HG03066 (cell line): ENCODE measurements at regions not wholly inside any gene's neighbourhood (a gene's known extent, or its start where the extent isn't known, plus 50 kb on each side); places are given as distances from the start of the nearest gene placed in this dataset.

Source experiments
- ATAC-seq: cut with Tn5 transposase; IDR thresholded peaks from one replicate; pipeline ENCODE4 v1.9.1; 2021; ENCODE audit warnings: low read depth; ENCODE audit not compliant: unreplicated experiment

DNA sequence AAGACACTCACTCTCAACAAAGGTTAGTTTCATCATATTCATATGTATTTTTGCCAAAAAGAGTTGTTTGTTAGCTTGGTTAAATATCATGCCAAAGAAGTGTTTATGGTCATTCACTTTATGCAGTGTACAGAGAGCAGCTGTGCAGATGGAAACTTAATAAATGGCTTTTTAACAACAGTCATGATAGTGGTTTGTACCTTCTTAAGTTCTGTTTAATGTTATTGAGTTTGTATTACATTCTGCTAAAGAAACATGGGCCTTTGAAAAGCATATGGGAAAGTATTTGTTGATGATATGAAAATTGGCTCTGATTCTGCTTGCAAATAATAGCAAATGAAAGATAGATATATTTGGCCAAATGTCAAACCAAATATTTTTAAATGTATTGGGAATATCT, 607.3 kb downstream of the NCAM2 start:
- no peak for ATAC-seq

DNA sequence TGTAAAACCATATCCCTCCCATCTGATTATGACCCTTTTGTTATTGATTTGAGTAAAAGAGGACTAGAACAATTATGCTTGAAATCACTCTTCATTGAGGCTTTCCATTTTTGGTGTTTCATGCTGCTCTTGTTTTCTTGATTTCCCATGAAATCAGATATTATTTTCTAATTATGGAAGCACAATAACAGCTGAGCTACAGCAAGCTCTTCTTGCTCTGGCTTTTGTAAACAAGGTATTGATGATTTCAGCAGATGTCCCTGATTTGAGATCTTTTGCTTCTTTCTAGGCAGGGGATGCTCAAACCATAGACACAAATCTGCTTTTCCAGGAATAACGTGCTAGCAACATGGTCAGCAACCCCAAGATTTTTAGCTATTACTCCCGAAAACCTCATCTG, 607.8 kb downstream of the NCAM2 start:
- ATAC-seq: no peak

DNA sequence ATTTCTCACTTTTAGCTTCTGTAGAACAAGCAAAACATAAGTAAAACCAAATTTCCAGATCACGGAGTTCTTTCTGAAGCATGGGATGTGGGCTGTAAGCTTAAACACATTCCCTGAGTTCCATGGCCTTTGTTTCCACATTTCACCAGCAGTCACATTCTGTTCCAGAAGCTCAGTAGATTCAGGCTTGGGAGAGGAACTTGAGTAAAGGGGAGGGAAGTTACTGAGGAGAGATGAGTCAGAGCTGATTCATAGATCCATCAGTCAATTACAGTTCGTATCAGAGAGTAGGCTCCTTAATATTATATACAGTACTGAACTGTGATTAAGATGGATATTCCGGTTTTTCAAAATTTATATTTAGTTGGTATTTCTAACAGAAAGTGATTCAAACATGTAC, 614.3 kb downstream of the NCAM2 start:
- ATAC-seq: no peak

DNA sequence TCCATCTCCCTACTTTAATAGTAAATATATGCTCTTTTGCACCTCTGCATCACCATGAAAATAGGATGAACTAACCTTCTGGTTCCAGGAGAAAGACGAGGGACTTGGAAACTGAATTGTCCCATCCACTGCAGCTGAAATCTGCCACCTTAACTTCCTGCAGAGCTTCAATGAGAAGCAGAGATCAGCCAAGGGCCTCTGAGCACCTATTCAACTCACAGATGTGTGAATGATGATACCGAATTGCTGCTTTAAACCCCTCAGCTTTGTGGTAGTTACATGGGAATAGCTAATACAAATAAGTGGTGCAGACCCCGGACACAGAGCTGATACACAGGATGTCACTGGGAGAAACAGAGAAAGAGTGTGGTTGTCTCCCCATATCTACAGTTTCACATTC, 616.8 kb downstream of the NCAM2 start:
- no peak for ATAC-seq

DNA sequence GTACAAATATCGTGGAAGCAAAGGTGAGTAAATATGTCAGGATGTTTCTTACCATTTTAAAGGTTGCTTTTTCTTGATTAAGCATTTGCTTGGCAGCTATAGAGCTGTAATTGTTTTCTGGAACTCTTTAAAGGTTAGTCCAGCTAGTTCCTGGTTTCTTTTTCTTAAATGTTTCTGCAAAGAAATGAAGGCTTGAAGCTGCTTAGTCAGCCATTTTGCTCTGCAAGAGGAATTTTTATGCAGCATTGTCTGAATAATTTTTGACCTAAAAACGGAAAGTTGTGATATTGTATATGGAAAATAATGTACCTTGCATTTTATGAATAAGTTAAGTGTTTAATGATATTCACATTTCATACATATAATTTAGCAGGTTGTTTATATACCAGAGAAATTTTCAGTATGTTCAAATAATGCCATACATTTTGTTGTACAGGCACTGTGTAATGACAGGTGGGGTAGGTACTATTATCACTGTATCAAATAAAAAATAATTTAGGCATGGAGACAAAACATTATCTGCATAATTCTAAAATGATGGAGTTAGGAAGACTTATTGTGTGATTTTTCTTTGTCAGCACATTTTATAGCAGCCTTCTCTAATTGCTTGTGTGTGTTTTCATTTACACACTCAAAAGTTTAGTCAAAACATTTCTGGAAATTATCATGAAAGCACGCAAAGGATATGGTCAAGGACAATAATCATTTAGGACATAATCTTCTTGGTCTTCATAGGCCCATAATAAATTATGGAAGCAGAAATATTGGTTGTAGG, 624.4 kb downstream of the NCAM2 start:
- ATAC-seq: no peak

DNA sequence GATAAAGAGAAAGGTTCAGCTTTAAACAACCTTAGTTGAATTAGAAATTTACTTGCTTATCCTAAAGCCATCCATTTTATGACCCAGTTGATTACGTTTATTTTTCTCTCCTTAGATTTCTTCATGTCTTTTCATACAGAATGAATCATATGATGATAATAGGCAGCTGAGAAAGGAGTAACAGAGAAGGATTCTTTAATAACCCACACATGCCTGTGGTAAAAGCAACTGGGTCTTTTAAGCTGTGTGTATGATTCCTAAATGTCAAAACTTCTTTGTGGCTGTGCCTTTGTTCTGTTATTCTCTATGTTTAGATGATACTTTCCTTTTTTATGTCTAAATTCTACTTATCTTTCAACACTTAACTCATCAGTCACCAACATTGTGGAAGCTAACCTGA, 626.5 kb downstream of the NCAM2 start:
- no peak for ATAC-seq

DNA sequence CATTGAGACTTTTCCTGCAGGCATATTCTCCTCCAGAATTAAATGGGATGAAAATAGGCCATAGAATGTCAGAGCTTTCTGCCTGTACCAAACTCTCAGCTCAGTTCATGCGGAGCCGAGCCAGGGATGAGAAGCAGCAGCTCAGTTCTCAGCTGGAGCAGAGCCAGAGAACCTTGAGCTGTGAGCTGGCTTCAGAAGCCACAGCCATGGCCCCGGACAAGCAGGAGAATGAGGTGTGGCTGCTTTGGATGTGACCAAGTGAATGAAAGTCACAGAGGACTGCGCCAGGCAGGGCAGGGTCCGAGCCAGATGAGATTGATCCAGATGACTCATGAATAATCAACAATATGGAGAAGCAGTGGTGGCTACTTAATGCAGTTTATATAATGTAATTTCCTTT, 633.8 kb downstream of the NCAM2 start:
- ATAC-seq: no peak

DNA sequence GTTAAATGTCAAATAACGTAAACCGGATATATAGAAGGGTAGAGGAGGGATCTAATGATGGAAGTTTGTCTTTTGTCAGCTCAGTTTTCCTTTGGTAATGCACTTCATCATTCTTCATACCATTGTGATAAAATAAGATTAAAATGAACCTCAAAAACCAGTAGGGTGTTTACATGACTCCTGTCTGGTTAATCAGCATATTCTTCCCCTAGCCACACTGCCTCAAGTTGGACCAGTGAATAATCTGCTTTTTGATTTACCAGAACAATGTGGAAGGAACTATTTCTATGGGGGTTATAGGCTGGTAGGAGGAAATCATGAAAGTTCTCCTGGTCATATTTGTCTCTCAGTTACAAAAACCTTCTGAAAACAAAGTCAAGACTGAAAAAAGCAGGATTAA, 634.7 kb downstream of the NCAM2 start:
- no peak for ATAC-seq

DNA sequence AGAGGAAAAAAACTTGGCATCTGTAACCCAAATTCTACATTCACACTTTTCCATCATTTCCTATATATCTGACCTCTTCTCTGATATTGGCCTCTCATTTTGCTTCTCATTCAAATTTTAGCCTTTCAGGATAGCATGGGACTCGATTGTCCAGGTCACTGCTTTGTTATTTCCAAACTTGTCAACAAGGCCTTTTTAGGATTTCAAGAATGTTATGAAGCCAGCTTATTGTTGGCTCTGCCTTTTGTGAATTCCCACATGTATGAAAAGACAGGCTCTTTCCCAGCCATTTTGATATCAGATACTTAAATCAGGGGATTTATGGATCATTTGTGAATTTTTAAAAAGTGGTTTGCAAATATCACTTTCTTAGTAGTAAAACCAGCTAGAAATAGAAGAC, 663.5 kb downstream of the NCAM2 start:
- no peak for ATAC-seq

DNA sequence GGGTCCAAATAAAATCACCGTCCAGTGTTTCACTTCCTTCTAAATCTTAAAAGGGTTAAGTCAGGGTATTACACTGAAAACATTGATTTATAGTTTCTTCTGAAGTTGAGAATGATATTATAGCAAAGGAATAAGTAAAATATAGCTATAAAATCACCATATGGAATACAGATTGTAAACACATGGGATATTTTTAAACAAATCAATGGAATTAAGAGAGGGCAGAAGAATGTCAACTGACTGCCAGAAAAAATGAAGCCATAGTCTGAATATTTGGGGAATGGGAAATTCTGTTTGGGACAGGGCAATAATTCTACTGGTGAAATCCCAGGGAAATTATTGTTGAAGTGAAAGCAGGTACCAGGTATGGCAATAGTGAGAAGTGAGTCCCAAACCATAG, 664.6 kb downstream of the NCAM2 start:
- ATAC-seq: no peak

DNA sequence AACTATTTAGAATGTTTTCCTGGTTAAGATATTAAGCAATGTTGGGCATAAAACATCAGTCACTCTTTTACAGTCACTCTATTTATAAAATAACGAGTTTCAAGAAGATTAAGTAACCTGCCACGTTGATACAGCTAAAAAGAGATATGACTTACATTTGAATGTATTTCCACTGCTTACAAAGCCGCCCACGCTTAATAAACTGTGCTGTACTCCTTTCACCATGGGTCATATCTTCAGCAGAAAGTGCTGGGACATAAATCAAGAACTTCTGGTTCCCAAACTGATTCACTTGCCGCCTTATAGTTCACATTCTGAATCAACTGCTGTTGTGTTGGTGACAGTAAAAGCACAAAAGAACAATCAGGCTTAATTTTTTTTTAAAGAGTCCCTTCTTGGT, 666.7 kb downstream of the NCAM2 start:
- ATAC-seq: no peak

DNA sequence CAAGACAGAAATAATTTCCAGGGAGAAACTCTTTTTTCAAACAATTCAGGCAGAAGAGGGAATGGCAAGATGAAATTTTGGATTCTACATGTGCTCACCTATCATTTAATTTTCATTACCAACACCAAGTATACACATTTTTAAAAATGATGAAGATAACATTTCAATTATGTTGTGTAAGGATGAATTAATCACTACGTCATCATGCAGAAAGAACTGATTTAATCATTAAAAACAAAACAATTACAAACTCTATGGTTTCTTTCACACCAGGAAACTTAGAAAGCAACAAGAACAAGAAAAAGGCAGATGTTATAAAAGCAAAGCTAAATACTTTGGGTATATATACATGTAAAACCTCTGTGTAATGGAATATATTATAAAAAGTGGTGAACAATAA, 668.5 kb downstream of the NCAM2 start:
- ATAC-seq: no peak

DNA sequence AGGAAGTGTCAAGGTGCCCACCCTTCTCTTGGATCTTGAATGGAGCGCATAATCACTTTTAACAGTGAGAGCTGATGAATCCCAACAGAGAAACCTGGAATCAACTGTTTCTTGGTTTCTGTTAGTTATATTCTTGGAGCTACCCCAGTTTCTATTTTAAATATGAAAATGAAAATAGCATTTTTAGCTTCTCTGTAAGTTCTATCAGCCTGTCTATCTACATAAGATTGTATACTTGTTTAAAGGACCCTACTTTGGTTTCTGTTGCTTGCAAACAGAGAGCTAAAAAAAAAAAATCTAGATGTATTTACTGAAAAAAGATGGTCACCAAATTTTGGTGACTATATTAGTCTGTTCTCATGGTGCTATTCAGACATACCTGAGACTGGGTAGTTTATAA, 670.0 kb downstream of the NCAM2 start:
- no peak for ATAC-seq

DNA sequence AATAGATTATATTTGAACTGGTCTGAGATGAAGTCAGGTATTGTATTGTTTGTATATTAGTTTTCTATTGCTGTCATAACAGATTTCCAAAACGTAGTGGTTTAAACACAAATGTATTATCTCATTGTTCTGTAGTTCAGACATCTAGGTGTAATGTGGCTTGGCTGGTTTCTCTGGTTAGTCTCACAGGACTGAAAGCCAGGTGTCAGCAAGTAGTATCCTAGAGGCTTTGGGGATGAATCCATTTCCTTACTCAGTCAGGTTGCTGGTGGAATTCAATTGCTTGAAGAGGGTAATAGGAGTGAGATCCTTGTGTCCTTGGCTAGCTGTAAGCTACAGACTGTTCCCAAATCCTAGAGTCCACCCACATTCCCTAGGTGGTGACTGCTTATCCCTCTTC, 675.8 kb downstream of the NCAM2 start:
- ATAC-seq: no peak

DNA sequence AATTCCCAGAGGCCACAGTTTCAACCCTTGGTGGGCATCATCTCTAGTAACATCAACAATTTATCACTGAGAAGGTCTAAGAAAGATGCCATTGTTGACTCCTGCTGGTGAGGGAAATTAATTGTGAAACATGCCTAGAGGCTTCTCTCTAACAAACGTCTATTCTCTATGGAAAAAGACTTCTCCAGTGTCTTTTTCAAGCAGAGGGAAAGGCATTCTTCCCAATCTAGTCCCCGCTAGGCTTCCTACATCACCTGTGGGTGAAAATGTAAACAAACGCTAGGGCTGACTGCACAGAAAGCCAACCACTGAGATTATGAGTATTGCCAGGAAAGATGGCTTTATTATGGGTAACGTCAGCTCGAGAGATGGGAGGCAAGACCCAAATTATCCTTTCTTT, 677.4 kb downstream of the NCAM2 start:
- ATAC-seq: no peak

DNA sequence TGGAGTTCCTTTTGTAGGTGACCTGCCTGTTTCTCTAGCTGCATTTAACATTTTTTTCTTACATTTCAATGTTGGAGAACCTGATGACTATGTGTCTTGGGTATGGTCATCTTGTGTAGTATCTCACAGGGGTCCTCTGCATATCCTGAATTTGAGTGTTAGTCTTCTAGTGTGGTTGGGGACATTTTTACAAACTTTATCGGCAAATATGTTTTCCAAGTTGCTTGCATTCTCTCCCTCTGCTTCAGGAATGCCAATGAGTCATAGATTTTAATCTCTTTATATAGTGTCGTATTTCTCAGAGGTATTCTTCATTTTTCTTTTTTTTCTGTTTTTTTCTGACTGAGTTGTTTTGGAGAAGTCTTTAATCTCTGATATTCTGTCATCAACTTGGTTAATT, 684.0 kb downstream of the NCAM2 start:
- ATAC-seq: no peak

DNA sequence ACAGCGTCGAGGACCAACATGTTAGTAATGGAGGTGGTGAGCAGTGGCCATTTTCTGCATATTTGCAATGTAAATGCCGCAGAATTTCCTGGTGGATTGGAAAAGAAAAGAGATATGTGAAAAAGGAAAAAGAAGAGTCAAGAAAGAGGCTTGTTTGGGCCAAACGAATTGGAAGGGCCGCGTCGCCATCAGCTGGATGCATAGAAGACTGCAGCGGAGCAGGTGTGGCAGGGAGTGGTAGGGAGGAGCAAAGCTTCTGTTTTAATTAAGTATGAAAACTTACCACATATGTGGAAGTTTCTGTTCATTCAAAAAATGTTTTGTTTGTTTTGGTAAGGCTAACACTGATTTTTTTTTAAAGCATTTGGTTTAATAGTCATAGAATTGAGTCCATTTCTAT, 690.7 kb downstream of the NCAM2 start:
- no peak for ATAC-seq

DNA sequence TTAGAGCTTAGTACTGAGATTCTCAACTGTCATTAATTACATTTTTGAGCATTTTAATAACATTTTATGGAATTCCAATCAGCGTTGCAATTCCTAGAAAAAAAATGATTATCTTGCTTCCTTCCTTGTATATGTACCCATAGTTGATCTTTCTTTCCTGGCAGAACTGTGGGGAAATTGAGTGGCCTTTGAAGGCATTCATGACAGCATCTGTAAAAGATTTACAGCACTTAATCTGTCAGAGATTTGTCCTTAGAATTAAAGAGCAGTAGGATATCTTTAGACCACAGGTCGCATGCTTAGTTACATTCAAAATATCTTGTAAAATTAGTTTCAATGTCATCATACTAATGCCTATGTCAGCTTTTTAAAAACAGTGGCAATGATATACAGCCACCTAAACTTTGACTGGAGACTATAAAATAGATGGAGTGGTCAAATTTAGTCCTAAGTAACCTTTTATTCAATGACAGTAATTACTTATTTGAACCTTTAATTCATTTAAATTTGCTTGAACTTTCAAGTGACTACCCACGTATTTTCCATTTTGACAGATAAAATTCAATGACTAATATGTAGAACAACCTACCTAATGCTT, 692.0 kb downstream of the NCAM2 start:
- ATAC-seq: no peak

DNA sequence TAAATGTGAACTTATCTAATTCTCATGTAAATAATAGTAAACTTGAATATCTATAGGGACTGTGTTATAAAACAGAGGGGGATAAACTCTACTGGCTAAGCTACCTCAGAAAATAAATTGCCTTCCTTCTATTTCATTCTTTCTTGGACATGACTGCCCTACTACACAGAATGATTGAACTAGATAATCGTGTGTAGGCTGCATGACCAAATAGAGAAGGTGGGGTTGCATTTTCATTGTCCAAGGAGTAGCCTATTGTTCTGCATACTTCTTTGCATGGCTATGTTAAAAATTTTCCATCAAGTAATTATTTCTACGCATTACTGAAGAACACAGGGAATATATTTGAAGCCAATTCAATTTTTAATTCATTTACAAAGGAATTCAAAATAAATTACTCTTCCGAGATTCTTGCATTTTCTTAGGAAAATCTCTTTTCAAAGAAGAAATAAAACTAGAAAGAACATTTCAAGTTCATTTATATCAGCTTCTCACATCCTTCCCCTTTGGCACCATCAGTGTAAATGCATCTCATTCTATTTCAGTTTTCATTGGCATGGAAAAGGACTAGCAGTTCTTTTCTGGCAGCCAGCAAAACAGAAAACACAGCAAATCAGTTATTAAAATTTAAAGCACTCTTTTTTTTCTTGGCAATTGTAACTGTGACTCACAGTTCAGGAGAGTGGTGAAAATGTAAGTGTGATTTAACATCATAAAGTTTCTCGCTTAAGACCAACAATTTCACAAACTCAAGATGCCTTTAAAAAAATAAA, 714.7 kb downstream of the NCAM2 start:
- no peak for ATAC-seq

DNA sequence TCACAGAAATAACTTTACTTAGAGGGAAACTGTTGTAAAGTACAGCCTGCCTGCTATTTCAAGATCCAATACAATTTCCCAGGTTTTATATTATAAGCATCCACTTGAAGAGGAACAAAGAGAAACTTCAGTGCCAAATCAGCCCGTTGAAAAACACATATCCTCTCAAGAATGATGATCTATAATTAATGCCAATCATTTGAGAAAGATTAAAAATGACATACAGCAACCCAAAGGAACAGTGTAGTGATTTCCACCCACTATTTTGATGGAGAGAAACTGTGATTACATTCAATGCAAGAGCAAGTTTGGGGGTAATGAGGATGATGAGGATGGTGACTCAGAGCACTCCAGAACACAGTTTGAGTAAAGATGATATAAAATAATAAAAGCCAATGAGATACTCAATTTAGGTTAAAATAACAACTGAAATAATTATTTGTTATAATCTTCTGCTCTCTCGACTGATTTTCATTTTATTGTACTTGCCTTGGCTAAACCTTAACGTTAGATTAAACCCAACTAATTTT, 715.5 kb downstream of the NCAM2 start:
- no peak for ATAC-seq

DNA sequence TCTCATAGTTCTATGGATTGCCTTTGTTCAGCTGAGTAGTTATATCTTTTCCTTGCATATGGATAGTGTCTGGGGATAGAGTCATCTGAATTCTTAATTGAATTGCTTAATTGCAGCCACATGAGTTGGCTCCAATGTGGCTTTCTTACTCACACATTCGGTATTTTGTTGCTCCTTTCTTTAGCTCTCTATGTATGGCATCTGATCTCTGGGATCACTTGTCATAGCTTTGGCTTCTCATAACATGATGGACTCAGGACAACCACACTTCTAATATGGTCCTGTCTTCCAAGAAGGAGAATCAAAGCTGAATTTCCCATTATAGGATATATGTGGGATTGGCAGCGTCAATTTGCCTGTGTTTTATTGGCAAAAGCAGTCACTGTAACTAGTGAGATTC, 716.2 kb downstream of the NCAM2 start:
- ATAC-seq: no peak
